ENCODE measurements at regions not wholly inside any gene's neighbourhood (a gene's known extent, or its start where the extent isn't known, plus 50 kb on each side); places are given as distances from the start of the nearest gene placed in this dataset.
A peak's percentile ranks its signal among the peaks of the same experiment; 100 is the strongest.

DNA sequence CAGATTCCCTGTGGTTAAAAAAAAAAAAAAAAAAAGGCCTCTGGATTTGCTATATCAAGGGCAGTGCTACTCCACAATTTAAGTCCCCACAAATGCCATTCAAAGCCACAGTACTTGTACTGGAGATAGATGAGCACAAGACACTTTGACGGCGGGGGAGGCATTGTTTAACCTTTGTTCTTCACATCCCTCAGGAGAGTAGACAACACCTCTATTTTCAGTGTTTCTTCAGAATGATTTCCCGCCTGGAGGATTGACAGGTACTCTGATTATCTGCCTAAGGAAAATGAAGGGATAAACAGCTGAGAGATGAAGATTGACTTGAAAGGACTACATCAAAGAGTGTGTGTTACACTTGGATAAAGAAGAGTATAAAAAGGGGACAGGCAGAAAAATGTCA lies 58.7 kb downstream of the OTOL1 start:
- TF ChIP-seq, protein P1, sequence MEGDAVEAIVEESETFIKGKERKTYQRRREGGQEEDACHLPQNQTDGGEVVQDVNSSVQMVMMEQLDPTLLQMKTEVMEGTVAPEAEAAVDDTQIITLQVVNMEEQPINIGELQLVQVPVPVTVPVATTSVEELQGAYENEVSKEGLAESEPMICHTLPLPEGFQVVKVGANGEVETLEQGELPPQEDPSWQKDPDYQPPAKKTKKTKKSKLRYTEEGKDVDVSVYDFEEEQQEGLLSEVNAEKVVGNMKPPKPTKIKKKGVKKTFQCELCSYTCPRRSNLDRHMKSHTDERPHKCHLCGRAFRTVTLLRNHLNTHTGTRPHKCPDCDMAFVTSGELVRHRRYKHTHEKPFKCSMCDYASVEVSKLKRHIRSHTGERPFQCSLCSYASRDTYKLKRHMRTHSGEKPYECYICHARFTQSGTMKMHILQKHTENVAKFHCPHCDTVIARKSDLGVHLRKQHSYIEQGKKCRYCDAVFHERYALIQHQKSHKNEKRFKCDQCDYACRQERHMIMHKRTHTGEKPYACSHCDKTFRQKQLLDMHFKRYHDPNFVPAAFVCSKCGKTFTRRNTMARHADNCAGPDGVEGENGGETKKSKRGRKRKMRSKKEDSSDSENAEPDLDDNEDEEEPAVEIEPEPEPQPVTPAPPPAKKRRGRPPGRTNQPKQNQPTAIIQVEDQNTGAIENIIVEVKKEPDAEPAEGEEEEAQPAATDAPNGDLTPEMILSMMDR (conservative IDR thresholded peaks at IDR 0.05; ENCODE audit: low read depth): no peak
- POLR2A ChIA-PET (ENCODE audit: low non-redundant PET): no interaction called here

DNA sequence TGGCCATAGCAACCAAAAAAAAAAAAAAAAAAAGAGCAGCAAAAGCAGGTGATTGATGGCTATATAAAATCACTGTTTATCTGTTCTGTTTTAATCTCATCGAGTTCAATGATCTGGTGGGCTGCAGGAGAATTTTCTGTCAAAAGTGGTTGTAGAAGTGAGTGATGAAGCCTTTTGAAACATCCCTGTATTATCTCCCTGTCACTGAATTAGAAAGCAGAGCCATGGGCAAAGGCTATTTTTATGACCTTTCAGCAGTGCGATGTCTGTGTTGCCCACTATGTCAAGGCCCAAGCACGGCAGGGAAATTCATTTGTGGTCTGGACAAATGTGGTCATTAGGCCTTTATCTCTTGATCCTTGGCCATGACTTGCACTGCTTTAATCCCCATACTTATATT lies 59.9 kb downstream of the OTOL1 start:
- no peak for DNase-seq (ENCODE audit: low spot score)
- ChIA-PET POLR2A (ENCODE audit: low non-redundant PET) (no interaction called here), CTCF (no interaction called here)
- H3K27ac ChIP-seq: no peak overlapping the region
- TF ChIP-seq, protein P1 (conservative IDR thresholded peaks at IDR 0.05; ENCODE audit: low read depth): no peak

More for the DNA sequence above, 58.7 kb downstream of the OTOL1 start:
- no peak for DNase-seq (ENCODE audit: low spot score)
- CTCF ChIA-PET: no interaction called here
- H3K27ac ChIP-seq: no peak overlapping the region

DNA sequence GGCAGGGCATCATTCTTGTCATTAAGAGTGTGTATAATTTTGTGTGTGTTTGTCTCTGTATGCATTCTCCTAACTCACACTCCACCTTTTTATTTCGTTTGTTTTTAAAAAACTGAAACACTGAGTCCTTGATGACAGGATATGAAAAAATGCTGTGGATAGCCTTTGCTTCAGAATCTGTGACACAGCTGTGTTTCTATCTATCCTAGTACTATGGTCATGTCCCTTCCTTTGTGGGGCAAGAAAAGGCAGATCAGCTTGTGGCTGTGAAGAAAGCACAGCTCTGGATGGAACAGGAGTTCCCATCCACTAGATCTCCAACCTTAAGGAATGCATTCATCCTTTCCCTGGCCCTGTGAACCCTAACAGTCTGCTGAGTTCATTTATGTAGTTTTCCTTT lies 60.3 kb downstream of the OTOL1 start:
- TF ChIP-seq, protein P1 (conservative IDR thresholded peaks at IDR 0.05; ENCODE audit: low read depth): no peak
- ChIA-PET CTCF (no interaction called here), POLR2A (ENCODE audit: low non-redundant PET) (no interaction called here)
- no peak for DNase-seq (ENCODE audit: low spot score)
- H3K27ac ChIP-seq: no peak overlapping the region

DNA sequence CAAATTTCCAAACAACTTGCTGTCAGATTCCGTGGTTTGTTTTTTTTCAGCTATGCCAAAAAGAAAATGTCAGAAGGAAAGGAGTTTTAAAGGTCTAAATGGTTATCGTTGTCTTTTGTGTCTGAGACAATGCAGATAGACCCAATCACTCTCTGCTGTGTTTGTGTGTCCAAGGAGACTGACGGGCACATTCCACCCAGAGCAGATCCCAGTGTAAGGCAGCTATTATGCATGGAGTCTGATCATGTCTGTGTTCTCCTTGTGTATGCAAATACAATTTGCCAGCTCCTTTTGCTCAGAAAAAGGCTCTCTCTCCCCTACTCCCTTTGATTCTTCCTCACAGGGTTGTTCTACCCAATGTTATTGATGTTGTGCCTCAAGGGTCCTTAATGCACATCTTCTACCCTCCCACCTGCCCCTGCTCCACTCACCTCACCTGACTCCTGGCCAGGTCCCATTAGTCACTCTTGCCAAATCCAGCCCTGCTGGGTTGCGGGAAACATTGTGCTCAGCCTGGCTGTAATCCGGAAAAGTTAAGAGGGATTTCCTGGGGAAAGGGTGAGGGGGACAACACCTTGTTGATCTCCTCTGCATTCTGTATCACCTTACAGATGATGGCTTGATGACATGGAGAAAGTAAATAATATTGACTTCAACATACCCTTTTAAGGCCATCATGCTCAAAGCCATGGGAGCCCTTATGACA lies 61.0 kb downstream of the OTOL1 start:
- no peak for DNase-seq (ENCODE audit: low spot score)
- TF ChIP-seq, protein P1 (conservative IDR thresholded peaks at IDR 0.05; ENCODE audit: low read depth): no peak
- POLR2A ChIA-PET (ENCODE audit: low non-redundant PET): no interaction called here
- CTCF ChIA-PET: no interaction called here
- no peak overlapping the region for H3K27ac ChIP-seq

DNA sequence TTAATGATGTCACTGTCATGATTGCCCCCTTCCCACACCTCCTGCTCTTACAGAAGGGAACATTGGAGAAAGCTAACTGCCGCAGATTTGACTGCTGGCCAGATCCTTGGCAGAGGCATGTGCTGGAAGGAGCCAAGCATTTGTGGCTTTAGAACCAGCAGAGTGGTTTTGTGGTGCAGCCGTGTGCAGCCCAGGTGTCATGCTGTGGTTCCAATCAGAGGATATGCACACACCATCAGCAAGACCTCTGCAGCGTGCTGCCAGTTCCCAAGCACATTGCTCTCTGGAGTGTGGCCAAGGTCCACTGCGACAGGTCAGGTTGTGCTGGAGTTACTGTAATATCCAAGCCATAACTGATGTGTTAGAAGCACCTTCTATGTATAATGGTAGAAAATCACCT lies 61.6 kb downstream of the OTOL1 start:
- CTCF ChIA-PET: no interaction called here
- H3K27ac ChIP-seq: no peak overlapping the region
- TF ChIP-seq, protein P1 (conservative IDR thresholded peaks at IDR 0.05; ENCODE audit: low read depth): no peak
- DNase-seq (ENCODE audit: low spot score): no peak
- POLR2A ChIA-PET (ENCODE audit: low non-redundant PET): no interaction called here

DNA sequence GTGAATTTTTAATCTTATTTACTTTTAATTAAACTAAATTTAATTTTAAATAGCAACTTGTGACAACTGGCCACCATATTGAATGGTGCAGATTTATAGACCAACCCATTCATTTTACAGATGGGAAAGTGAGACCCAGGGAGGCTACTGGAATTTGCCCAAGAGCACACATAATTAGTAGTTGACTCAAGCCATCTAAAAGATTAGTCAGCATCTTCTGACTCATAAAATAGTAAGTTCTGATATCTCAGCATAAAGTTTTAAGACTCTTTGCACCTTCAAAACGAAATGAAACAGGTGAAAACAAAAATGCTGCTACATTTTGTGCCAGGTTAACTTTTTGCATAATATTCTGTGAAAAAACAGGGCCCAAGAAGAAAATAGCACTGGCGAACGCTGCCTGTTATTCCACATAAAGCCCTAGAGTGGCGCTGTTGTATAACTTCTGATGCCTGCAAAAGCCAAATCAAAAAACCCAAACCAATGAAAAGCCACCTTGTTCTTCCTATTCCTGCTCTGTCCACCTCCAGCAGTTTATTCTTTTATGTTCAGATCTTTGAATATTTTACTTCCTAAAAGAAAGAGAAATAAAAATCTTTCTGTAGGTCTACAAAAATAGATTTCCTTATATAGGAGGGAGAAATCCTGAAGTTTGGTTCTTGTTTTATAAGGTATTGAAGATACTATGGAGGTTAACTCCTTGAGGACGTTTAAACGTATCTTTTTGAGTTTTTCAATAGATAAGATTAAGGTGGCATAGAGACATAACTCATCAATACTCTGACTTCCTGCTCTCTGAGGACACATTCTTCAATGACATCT lies 62.8 kb downstream of the OTOL1 start:
- ChIA-PET CTCF (no interaction called here), POLR2A (ENCODE audit: low non-redundant PET) (no interaction called here)
- TF ChIP-seq, protein P1 (conservative IDR thresholded peaks at IDR 0.05; ENCODE audit: low read depth): peak; percentile 84
- peak; percentile 26 for DNase-seq (ENCODE audit: low spot score)
- no peak overlapping the region for H3K27ac ChIP-seq

All from RWPE1 (cell line).